OCI-LY1 (cell line): ENCODE measurements at regions not wholly inside any gene's neighbourhood (a gene's known extent, or its start where the extent isn't known, plus 50 kb on each side); places are given as distances from the start of the nearest gene placed in this dataset.

Experiments
- H2AFZ ChIP-seq: fragments of 200-600 bp; sonication (generic), shearing (Covaris generic); 2 replicates; pipeline ENCODE4 v1.6.0; 2014; ENCODE audit warnings: antibody characterized with exemption, mild to moderate bottlenecking, low read length
- H3F3A ChIP-seq: fragments of 200-600 bp; sonication (generic), shearing (Covaris generic); 2 replicates; pipeline ENCODE4 v1.6.0; 2014; ENCODE audit warnings: mild to moderate bottlenecking, antibody characterized with exemption, low read length, moderate library complexity; ENCODE audit not compliant: insufficient read depth
- H3K27ac ChIP-seq: fragments of 200-600 bp; sonication (generic); 2 replicates; pipeline ENCODE4 v1.5.1; 2014; ENCODE audit warnings: low read length, mixed run types, mild to moderate bottlenecking, low read depth; ENCODE audit not compliant: poor library complexity, severe bottlenecking
- H3K27me3 ChIP-seq: fragments of 200-600 bp; sonication (generic); 2 replicates; pipeline ENCODE4 v1.6.0; 2014; ENCODE audit warnings: antibody characterized with exemption, mild to moderate bottlenecking, low read length, moderate library complexity; ENCODE audit not compliant: insufficient read depth
- H3K36me3 ChIP-seq: fragments of 200-600 bp; sonication (generic); 2 replicates; pipeline ENCODE4 v1.6.1; 2014; ENCODE audit warnings: mild to moderate bottlenecking, antibody characterized with exemption, low read length, moderate library complexity, mixed read lengths; ENCODE audit not compliant: insufficient read depth
- H3K4me1 ChIP-seq: fragments of 200-600 bp; sonication (generic); 2 replicates; pipeline ENCODE4 v1.5.1; 2014; ENCODE audit warnings: mild to moderate bottlenecking, low read length, moderate library complexity; ENCODE audit not compliant: insufficient read depth, severe bottlenecking
- H3K4me2 ChIP-seq: fragments of 200-600 bp; sonication (generic), shearing (Covaris generic); 2 replicates; pipeline ENCODE4 v1.6.1; 2014; ENCODE audit warnings: low read length
- H3K4me3 ChIP-seq: fragments of 200-600 bp; sonication (generic); 2 replicates; pipeline ENCODE4 v1.5.1; 2014; ENCODE audit warnings: low read length, low read depth, mild to moderate bottlenecking, mixed read lengths; ENCODE audit not compliant: poor library complexity, severe bottlenecking
- H3K79me2 ChIP-seq: fragments of 200-600 bp; shearing (Covaris generic); 2 replicates; pipeline ENCODE4 v1.6.1; 2016; ENCODE audit warnings: mixed run types, low read length, mixed read lengths; ENCODE audit not compliant: insufficient read depth
- H3K9ac ChIP-seq: fragments of 200-600 bp; sonication (generic), shearing (Covaris generic); 2 replicates; pipeline ENCODE4 v1.6.1; 2014; ENCODE audit warnings: mild to moderate bottlenecking, low read length, mixed read lengths
- H3K9me2 ChIP-seq: fragments of 200-600 bp; sonication (generic), shearing (Covaris generic); 2 replicates; pipeline ENCODE4 v1.6.1; 2014; ENCODE audit warnings: low read depth, mild to moderate bottlenecking, low read length, mixed read lengths
- H3K9me3 ChIP-seq: fragments of 200-600 bp; shearing (Covaris generic); 2 replicates; pipeline ENCODE4 v1.6.1; 2014; ENCODE audit warnings: low read length, mixed read lengths
- H4K20me1 ChIP-seq: fragments of 200-600 bp; sonication (generic), shearing (Covaris generic); 2 replicates; pipeline ENCODE4 v1.6.0; 2016; ENCODE audit warnings: mild to moderate bottlenecking, low read length; ENCODE audit not compliant: insufficient read depth
- CTCF ChIP-seq: fragments of 200-600 bp; sonication (generic), shearing (Covaris generic); IDR thresholded peaks from 2 replicates; pipeline ENCODE4 v1.5.1; 2017; ENCODE audit warnings: mild to moderate bottlenecking, antibody characterized with exemption, low read length, moderate library complexity, mixed read lengths
- EZH2 ChIP-seq: fragments of 200-600 bp; sonication (generic), shearing (Covaris generic); IDR thresholded peaks from 2 replicates; pipeline ENCODE4 v1.8.0; 2017; ENCODE audit warnings: borderline replicate concordance, mixed run types, mild to moderate bottlenecking, antibody characterized with exemption, low read length, moderate library complexity, mixed read lengths

- no peak overlapping the region for H3K4me3 ChIP-seq
Observed at GRCh38 chr4:189497996-189498395, 442.7 kb upstream of the FRG1 start.

GRCh38 chr4:189498457-189498856 is 442.2 kb upstream of the FRG1 start:
- Histone ChIP-seq H3K79me2 (no peaks in the 10 kb centered on the region), H2AFZ (no peak overlapping the region), H4K20me1 (no peaks in the 10 kb centered on the region), H3K4me2 (no peak overlapping the region), H3K4me3 (no peak overlapping the region), H3K4me1 (no peaks in the 10 kb centered on the region), H3K9me3 (no peaks in the 10 kb centered on the region), H3K9me2 (no peaks in the 10 kb centered on the region), H3K9ac (no peak overlapping the region), H3K36me3 (no peaks in the 10 kb centered on the region), H3F3A (no peaks in the 10 kb centered on the region), H3K27me3 (no peaks in the 10 kb centered on the region), H3K27ac (no peak overlapping the region)
- TF ChIP-seq EZH2 (no peak), CTCF (no peak)

More at GRCh38 chr4:189497996-189498395, 442.7 kb upstream of the FRG1 start:
- H3K4me2 ChIP-seq = no peak overlapping the region
- no peak overlapping the region for H2AFZ ChIP-seq
- no peaks in the 10 kb centered on the region for H3K9me2 ChIP-seq
- H3K4me1 ChIP-seq = no peaks in the 10 kb centered on the region
- no peaks in the 10 kb centered on the region for H3K36me3 ChIP-seq
- TF ChIP-seq CTCF = no peak
- no peak for TF ChIP-seq EZH2
- H3K27ac ChIP-seq = no peak overlapping the region
- no peaks in the 10 kb centered on the region for H3F3A ChIP-seq
- H3K9ac ChIP-seq = no peak overlapping the region
- no peaks in the 10 kb centered on the region for H3K79me2 ChIP-seq
- no peaks in the 10 kb centered on the region for H3K9me3 ChIP-seq
- H4K20me1 ChIP-seq = no peaks in the 10 kb centered on the region
- no peaks in the 10 kb centered on the region for H3K27me3 ChIP-seq

GRCh38 chr4:189499696-189500095 is 441.0 kb upstream of the FRG1 start:
- H3K9me2 ChIP-seq = no peaks in the 10 kb centered on the region
- no peak overlapping the region for H2AFZ ChIP-seq
- H3K4me1 ChIP-seq = no peaks in the 10 kb centered on the region
- no peaks in the 10 kb centered on the region for H4K20me1 ChIP-seq
- TF ChIP-seq CTCF (no peak), EZH2 (no peak)
- H3K4me2 ChIP-seq = no peak overlapping the region
- no peaks in the 10 kb centered on the region for H3K79me2 ChIP-seq
- H3K27me3 ChIP-seq = no peaks in the 10 kb centered on the region
- H3K27ac ChIP-seq = no peak overlapping the region
- H3F3A ChIP-seq = no peaks in the 10 kb centered on the region
- H3K9me3 ChIP-seq = no peaks in the 10 kb centered on the region
- H3K9ac ChIP-seq = no peak overlapping the region
- no peak overlapping the region for H3K4me3 ChIP-seq
- H3K36me3 ChIP-seq = no peaks in the 10 kb centered on the region
